Bone marrow (tissue), 2 donors: ENCODE measurements at regions not wholly inside any gene's neighbourhood (a gene's known extent, or its start where the extent isn't known, plus 50 kb on each side); places are given as distances from the start of the nearest gene placed in this dataset.
"Not testable (repeated sequence)": the region's sequence is repeated elsewhere in the genome, so short reads cannot be mapped to it uniquely, and the experiment has no call there.

ENCODE experiments used
- DNase-seq, 2 donors: peaks; one replicate each; lab custom pipeline; 2025; lab: John Stamatoyannopoulos, UW

- no peak for DNase-seq
Measured at GRCh38 chr2:18078216-18078615, 199.7 kb downstream of the KCNS3 start.

GRCh38 chr2:18077704-18078103, 199.2 kb downstream of the KCNS3 start:
- no peak for DNase-seq

DNA sequence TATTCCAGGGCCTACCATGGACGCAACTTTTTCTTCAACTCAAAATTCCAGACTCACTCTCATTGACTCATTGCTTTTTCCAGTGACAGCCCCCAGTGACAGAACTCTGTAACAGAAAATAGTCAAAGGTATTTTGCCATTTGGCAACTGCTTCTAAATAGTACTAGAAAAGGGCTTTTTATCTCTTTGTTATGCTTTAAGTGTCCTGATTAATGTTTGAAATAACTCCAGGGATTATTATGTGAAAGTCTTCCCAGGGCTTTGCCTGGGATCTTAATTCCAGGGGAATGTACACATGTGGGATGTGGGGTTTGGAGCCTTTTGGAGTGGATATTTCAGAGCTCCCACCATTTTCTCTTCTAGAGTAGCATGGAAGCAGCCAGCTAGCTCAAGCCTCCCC, 198.8 kb downstream of the KCNS3 start:
- no peak for DNase-seq

DNA sequence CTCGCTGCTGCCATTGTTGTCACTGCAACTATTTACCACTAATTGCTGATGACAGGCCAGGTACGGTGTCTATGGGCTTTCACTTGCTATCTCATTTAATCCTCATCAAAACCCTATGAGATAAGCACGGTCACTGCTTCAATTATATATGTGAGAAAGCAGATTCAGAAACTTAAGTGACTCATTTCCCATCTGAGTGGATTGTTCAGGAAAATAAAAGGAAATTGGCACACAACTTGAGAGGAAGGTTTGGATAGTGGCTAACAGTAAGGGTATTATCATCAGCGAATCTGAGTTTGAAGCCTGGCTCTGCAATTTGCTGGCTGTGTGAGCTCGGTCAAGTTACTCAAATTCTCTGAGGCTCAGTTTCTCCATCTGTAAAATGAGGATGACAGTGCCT, 196.0 kb downstream of the KCNS3 start:
- no peak for DNase-seq

DNA sequence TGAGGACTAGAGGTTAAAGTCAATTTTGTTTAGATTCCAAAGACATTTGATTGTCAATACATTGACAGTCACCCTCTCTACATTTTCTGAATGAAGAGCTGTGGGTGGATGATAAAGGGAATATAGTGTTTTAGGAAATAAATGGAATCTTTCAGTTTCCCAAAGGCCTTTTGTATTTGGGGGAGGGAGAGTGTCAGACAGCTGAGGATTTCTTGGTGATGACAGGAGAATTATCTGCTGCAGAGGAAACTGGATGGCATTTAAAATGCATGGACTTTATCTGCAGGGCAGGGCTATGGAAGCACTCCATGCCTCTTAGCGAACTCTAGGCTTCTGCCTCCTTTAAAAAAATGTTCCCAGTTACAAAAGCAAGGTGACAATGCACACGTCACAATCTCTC, 195.1 kb downstream of the KCNS3 start:
- no peak for DNase-seq

- no peak for DNase-seq
Measured at GRCh38 chr2:18067588-18068384, 189.3 kb downstream of the KCNS3 start.

DNA sequence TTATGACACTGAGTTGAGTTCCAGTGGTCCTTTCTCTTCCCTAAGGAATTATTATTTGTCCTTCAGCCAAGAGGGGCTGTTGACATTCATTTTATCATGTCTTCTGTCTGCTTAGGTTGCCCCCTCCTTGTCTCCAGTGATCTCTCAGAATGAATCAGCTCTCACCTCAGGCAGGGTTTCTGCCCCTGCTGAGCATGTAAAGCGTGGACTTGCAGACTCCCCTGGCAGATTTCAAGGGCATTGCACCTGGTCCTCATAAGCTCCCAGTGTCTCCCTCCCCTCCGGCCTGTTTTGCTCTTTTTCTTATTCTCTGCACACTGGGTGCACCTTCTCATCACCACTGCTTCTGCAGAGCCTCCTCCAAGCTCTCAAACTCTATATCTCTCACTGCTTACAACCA, 188.4 kb downstream of the KCNS3 start:
- no peak for DNase-seq

DNA sequence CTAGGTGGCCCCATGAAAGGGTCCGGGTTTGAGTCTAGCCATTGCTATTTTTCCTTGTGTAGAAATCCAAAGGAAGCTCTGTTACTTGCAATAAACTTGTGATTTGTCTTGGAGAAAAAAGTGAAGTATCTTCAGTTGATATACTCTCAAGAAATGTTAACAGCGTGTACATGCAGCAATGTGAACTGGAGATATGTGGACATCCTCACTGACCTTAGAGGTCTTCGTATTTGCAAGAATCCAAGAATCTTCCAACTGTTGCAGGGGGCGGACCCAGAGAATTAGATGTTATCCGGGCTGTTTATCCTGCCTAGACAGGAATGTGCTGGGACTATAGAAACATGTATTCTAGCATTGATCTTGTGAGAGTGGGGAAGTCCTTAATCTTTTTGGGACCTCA, 187.6 kb downstream of the KCNS3 start:
- no peak for DNase-seq

GRCh38 chr2:18065249-18065648, 186.8 kb downstream of the KCNS3 start:
- DNase-seq = no peak

DNA sequence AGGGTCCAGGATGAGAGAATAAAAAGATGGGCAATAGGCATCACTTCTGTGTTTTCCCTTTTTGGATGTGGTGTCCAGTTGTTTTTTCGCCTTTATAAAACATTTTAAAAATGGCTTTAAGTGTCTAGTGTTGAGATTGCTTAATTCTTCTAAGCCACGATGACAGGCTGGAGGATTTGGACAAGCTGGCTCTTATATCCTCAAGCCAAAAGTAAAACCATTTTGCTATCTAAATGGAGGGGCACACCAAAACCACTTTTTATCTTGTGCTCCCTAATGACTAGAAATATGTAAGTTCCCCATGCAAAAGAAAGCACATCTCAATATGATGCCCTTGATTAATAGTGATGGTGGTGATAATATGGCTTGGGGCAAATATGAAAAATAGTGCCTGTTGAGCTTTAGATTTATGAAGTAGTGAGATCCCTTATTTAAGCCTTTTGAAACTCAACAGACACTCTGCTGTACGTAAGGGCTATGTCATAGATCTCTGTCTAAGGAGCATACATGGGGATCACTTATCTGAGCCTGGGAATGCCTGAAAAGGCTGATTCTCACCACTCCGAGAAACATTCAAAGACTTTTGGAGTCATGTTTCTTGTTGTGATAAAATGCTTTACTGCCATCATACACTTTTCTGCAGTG, 185.5 kb downstream of the KCNS3 start:
- no peak for DNase-seq

GRCh38 chr2:18062892-18063291, 184.4 kb downstream of the KCNS3 start:
- no peak for DNase-seq

- no peak for DNase-seq
Measured at GRCh38 chr2:18061717-18062116, 183.2 kb downstream of the KCNS3 start.

DNA sequence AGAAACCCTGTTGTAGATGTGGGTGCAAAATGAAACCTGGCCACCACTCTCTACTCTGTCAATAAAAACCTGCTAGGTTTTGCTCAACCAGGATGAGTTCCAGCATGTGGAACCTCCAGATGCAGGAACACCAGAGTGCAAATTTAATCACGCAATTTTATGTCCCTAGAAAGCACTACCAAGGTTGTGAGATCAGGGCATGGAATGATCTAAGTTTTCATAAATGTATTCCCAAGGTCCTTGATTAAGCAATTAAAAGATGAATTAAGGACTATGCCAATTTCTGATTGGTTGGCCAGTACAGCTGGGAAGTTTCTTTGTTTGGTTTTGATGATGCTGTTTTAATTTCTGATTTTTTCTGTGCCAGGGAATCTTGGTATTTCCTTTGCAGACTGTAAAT, 179.2 kb downstream of the KCNS3 start:
- no peak for DNase-seq

GRCh38 chr2:18055290-18055689, 176.8 kb downstream of the KCNS3 start:
- no peak for DNase-seq

GRCh38 chr2:18050001-18050400, 171.5 kb downstream of the KCNS3 start:
- no peak for DNase-seq

GRCh38 chr2:18049325-18049724, 170.9 kb downstream of the KCNS3 start:
- DNase-seq = no peak

- no peak for DNase-seq
Measured at GRCh38 chr2:18047896-18048657, 169.6 kb downstream of the KCNS3 start.

GRCh38 chr2:18047213-18047611, 168.7 kb downstream of the KCNS3 start:
- no peak for DNase-seq

DNA sequence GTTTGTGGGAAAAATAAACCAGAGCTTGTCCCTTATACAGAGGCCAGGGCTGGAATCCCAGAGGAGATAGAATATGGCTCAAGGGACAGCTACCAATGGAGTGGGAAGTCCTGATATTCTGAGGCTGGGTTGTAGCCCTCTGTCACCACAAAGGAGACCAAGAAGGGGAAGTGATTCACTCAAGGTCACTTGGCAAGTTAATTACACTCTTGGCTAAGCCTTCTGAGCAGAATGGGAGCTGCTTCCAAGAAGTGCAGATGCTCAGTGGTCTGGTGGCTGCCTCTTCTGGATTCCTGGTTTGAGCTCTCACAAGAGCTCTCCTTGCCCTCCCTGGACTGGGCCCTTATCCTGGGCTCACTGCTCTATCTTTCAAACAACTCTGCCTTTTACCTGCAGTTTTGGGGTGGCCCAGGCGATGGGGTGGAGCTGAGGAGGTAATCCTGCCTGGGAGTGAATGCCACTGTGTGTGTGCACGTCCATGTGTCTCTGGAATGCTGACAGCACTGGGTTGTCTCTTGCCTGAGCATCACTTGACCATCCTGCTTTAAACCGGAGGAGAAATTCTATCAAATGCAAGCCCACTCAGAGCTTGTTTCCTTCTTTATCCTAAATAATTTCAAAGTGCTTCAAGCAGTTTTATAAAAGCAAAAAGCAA, 168.2 kb downstream of the KCNS3 start:
- DNase-seq = no peak

DNA sequence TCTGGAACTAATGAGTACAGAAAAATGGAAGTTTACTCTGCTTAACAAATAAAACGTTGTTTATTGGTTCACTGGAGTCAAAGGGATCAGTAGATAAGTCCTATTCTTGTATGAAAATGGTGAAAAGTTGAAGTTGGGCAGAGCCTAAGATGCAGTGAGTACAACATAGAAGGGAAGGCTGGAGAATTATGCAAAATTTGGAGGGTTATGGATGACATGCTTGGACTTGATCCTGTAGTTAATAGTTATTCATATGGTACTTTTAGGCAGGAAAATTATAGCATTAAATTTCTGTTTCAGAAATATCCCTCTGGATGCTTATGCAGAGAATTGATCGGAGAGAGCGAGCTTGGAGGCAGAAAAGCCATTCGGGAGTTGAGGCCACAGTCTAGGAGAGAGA, 167.6 kb downstream of the KCNS3 start:
- DNase-seq = no peak

DNA sequence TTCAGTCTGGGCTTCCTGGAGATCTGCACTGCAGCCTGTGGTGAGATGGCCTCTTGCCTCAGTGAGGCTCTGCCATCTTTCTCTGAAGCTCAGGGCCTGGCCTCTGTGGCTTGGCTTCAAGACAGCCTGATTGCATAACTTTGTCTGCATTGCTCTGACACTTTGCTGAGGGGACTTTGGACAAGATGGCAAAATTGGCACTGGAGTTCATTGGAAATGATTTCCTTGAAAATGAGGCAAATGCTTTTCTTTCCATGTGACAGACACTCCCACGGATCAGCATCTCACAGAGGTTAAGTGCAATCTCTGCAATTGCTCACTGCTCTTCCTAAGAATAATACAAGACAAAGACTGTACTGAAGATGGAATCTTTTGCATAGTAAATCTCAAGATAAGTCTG, 166.8 kb downstream of the KCNS3 start:
- no peak for DNase-seq

- DNase-seq = not testable (repeated sequence)
Measured at GRCh38 chr2:18017381-18017780, 138.9 kb downstream of the KCNS3 start.

- DNase-seq = no peak
Measured at GRCh38 chr2:18009891-18010290, 131.4 kb downstream of the KCNS3 start.
